ENCODE measurements at regions not wholly inside any gene's neighbourhood (a gene's known extent, or its start where the extent isn't known, plus 50 kb on each side); places are given as distances from the start of the nearest gene placed in this dataset.

GRCh38 chr4:176593943-176594342 is 198.8 kb downstream of the VEGFC start:
- TF ChIP-seq CTCF (IDR thresholded peaks at IDR 0.05), result no peak
- no peaks in the 10 kb centered on the region for H3K9me3 ChIP-seq
- H3K27ac ChIP-seq, result no peak overlapping the region
- 27 to 35% methylated on average over 4 of the region's 4 CpGs for WGBS, 2 donors
- FAIRE-seq (no peak), ATAC-seq (no peak), DNase-seq (no peak)
- H3K4me3 ChIP-seq, result no peak overlapping the region
- H3K36me3 ChIP-seq, result no peaks in the 10 kb centered on the region
- no peaks in the 10 kb centered on the region for H3K27me3 ChIP-seq
- intact Hi-C loops (cut with DNase I), result no loop called here
- H3K4me1 ChIP-seq, result no peaks in the 10 kb centered on the region

DNA sequence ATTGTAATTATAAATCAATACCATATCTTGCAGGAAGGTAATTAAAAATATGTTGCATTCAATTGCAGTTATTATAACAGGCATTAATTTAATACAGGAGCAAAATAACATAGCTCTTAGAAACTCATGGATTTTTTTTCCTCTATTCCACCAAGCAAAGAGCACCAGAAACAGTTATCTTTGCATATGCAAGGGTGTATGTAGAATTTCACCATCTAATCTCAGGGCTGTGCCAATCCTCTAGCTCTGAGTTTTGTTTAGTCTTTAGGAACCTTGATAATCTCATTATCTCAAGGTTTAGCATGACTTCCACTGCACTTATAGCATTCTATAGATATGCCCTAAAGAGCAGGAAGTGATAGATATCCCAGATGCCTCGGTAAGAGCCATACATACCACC is 197.5 kb downstream of the VEGFC start:
- no peak for ATAC-seq
- no peak for FAIRE-seq
- Histone ChIP-seq H3K27me3 (no peaks in the 10 kb centered on the region), H3K36me3 (no peaks in the 10 kb centered on the region), H3K9me3 (no peaks in the 10 kb centered on the region), H3K4me1 (no peaks in the 10 kb centered on the region), H3K4me3 (no peak overlapping the region), H3K27ac (no peak overlapping the region)
- no peak for TF ChIP-seq CTCF (IDR thresholded peaks at IDR 0.05)
- intact Hi-C loops (cut with DNase I), result no loop called here
- no peak for DNase-seq
- 32 to 55% methylated on average over 1 of the region's 1 CpG for WGBS, 2 donors

DNA sequence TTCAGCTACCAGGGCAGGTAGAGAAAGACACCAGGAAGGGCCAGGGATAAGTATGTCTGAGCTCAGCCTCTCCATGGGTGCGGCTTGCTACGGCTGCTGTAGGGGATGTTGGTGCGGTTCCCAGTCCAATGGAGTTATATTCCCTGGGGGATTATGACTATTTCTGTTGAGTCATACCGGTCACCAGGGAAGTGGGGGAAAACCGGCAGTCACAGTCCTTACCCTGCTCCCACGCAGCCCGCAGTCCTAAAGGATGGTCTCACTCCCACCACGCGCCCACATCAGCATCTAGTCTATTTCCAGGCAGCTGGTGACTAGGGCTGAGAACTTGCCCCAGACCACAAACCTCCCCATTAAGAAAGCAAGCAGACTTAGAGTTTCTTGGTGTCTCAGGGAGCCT is 191.6 kb downstream of the VEGFC start:
- Histone ChIP-seq H3K4me3 (no peak overlapping the region), H3K4me1 (no peaks in the 10 kb centered on the region), H3K9me3 (no peaks in the 10 kb centered on the region), H3K36me3 (no peaks in the 10 kb centered on the region), H3K27me3 (no peaks in the 10 kb centered on the region), H3K27ac (no peak overlapping the region)
- FAIRE-seq (no peak), DNase-seq (no peak), ATAC-seq (no peak)
- intact Hi-C loops (cut with DNase I), result no loop called here
- WGBS, 2 donors, result 83 to 88% methylated on average over 9 of the region's 9 CpGs
- no peak for TF ChIP-seq CTCF (IDR thresholded peaks at IDR 0.05)

- Histone ChIP-seq H3K36me3 (no peaks in the 10 kb centered on the region), H3K27ac (no peak overlapping the region), H3K4me1 (no peaks in the 10 kb centered on the region), H3K4me3 (no peak overlapping the region), H3K9me3 (no peaks in the 10 kb centered on the region), H3K27me3 (no peaks in the 10 kb centered on the region)
- 68 to 83% methylated on average over 11 of the region's 11 CpGs for WGBS, 2 donors
- TF ChIP-seq CTCF (IDR thresholded peaks at IDR 0.05), result no peak
- intact Hi-C loops (cut with DNase I), result no loop called here
- ATAC-seq (no peak), FAIRE-seq (no peak), DNase-seq (no peak)
Measured at GRCh38 chr4:176607807-176608206, 184.9 kb downstream of the VEGFC start.

GRCh38 chr4:176608346-176608745 is 184.4 kb downstream of the VEGFC start:
- FAIRE-seq (no peak), DNase-seq (no peak), ATAC-seq (no peak)
- TF ChIP-seq CTCF (IDR thresholded peaks at IDR 0.05), result no peak
- Histone ChIP-seq H3K4me1 (no peaks in the 10 kb centered on the region), H3K27me3 (no peaks in the 10 kb centered on the region), H3K36me3 (no peaks in the 10 kb centered on the region), H3K4me3 (no peak overlapping the region), H3K27ac (no peak overlapping the region), H3K9me3 (no peaks in the 10 kb centered on the region)
- intact Hi-C loops (cut with DNase I), result no loop called here
- 71 to 76% methylated on average over 2 of the region's 2 CpGs for WGBS, 2 donors

Data from pancreas (tissue), 10 donors.